ENCODE measurements at regions not wholly inside any gene's neighbourhood (a gene's known extent, or its start where the extent isn't known, plus 50 kb on each side); places are given as distances from the start of the nearest gene placed in this dataset.
"Not testable (repeated sequence)": the region's sequence is repeated elsewhere in the genome, so short reads cannot be mapped to it uniquely, and the experiment has no call there.

- Mint-ChIP-seq H3K4me1 (ENCODE audit: low read depth) (no peaks in the 10 kb centered on the region), H3K4me3 (no peak overlapping the region), H3K36me3 (ENCODE audit: low read depth) (no peaks in the 10 kb centered on the region), H3K27me3 (ENCODE audit: insufficient read depth) (no peaks in the 10 kb centered on the region), H3K27ac (no peak overlapping the region), H3K9me3 (peaks cover 33% of the 10 kb centered on the region)
- intact Hi-C loops (cut with micrococcal nuclease) = no loop called here
- no peak for DNase-seq (ENCODE audit: low spot score)
Measured at GRCh38 chr12:71321130-71321529, 118.5 kb upstream of the LGR5 start.

DNA sequence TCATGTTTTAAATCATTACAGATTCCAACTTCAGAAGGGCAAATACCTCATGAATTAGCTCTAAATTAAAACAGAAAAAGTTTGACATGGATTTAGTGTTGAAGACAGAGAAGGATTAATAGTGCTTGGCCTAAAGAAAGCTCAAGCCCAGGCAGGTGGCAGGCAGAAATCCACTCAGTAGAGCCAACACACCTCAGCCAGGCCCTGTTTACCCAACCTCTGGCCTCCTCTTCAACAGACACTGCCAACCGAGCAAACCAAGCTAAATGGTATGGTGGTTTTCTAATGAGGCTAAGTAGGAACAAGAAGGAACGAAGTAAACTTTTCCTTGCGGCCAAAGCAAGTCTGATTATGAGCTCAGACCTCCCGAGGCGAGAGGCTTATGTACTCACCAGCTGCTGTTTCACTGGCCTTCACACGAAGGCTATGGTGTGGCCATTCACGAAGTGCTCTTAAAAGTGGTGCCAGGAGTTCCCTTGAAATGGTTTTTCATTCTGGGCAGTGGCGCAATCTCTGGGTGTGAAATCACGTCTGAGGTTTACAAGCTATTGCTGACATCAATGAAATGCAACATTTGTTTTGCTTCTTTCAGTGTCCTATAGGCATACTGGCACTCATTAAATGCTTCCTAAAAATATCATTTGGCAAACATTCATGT is 124.1 kb upstream of the LGR5 start:
- Mint-ChIP-seq H3K9me3 (peaks cover 12% of the 10 kb centered on the region), H3K27ac (no peak overlapping the region), H3K36me3 (ENCODE audit: low read depth) (no peaks in the 10 kb centered on the region), H3K4me1 (ENCODE audit: low read depth) (no peaks in the 10 kb centered on the region), H3K4me3 (no peak overlapping the region), H3K27me3 (ENCODE audit: insufficient read depth) (no peaks in the 10 kb centered on the region)
- no peak for DNase-seq (ENCODE audit: low spot score)
- intact Hi-C loops (cut with micrococcal nuclease) = no loop called here

GRCh38 chr12:71312768-71313403 is 126.7 kb upstream of the LGR5 start:
- Mint-ChIP-seq H3K4me1 (ENCODE audit: low read depth) (no peaks in the 10 kb centered on the region), H3K27me3 (ENCODE audit: insufficient read depth) (no peaks in the 10 kb centered on the region), H3K4me3 (no peak overlapping the region), H3K9me3 (peaks cover 4% of the 10 kb centered on the region), H3K27ac (no peak overlapping the region), H3K36me3 (ENCODE audit: low read depth) (no peaks in the 10 kb centered on the region)
- no peak for DNase-seq (ENCODE audit: low spot score)
- intact Hi-C loops (cut with micrococcal nuclease) = no loop called here

DNA sequence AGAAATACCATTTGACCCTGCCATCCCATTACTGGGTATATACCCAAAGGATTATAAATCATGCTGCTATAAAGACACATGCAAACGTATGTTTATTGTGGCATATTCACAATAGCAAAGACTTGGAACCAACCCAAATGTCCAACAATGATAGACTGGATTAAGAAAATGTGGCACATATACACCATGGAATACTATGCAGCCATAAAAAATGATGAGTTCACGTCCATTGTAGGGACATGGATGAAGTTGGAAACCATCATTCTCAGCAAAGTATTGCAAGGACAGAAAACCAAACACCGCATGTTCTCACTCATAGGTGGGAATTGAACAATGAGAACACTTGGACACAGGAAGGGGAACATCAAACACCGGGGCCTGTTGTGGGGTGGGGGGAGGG is 128.0 kb upstream of the LGR5 start:
- H3K27me3 Mint-ChIP-seq (ENCODE audit: insufficient read depth); H3K4me3 Mint-ChIP-seq; H3K27ac Mint-ChIP-seq; H3K9me3 Mint-ChIP-seq; H3K4me1 Mint-ChIP-seq (ENCODE audit: low read depth); H3K36me3 Mint-ChIP-seq (ENCODE audit: low read depth); DNase-seq (ENCODE audit: low spot score); intact Hi-C loops (cut with micrococcal nuclease): not testable (repeated sequence)

- no peak overlapping the region for H3K27ac Mint-ChIP-seq
- H3K4me3 Mint-ChIP-seq = no peak overlapping the region
- no peak for DNase-seq (ENCODE audit: low spot score)
- no peaks in the 10 kb centered on the region for H3K27me3 Mint-ChIP-seq (ENCODE audit: insufficient read depth)
- intact Hi-C loops (cut with micrococcal nuclease) = no loop called here
- no peaks in the 10 kb centered on the region for H3K4me1 Mint-ChIP-seq (ENCODE audit: low read depth)
- no peaks in the 10 kb centered on the region for H3K9me3 Mint-ChIP-seq
- H3K36me3 Mint-ChIP-seq (ENCODE audit: low read depth) = no peaks in the 10 kb centered on the region
Measured at GRCh38 chr12:71306808-71307207, 132.8 kb upstream of the LGR5 start.

GRCh38 chr12:71304306-71304705 is 135.3 kb upstream of the LGR5 start:
- Mint-ChIP-seq H3K36me3 (ENCODE audit: low read depth) (no peaks in the 10 kb centered on the region), H3K9me3 (no peaks in the 10 kb centered on the region), H3K4me1 (ENCODE audit: low read depth) (no peaks in the 10 kb centered on the region), H3K27ac (no peak overlapping the region), H3K27me3 (ENCODE audit: insufficient read depth) (no peaks in the 10 kb centered on the region), H3K4me3 (no peak overlapping the region)
- no peak for DNase-seq (ENCODE audit: low spot score)
- intact Hi-C loops (cut with micrococcal nuclease) = no loop called here

DNA sequence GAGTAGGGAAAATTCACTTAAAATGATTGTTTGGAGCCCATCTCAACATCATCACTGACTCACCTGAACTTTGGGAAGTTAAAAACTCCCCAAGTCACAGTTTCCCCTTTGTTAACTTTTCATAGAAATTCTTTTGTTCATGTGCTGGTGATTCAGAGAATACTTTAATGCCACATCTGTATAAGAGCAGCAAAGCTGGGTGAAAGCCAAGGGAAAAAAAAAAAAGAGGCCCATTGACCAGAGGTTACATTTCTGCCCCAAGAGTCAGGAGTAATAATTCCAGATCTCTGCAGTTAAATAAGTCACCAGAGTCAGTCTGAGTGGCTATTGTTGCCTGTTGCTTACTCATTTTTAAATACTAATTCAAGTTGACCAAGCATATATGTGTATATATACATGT is 136.4 kb upstream of the LGR5 start:
- Mint-ChIP-seq H3K4me1 (ENCODE audit: low read depth) (no peaks in the 10 kb centered on the region), H3K27me3 (ENCODE audit: insufficient read depth) (no peaks in the 10 kb centered on the region), H3K4me3 (no peak overlapping the region), H3K36me3 (ENCODE audit: low read depth) (no peaks in the 10 kb centered on the region), H3K9me3 (no peaks in the 10 kb centered on the region), H3K27ac (no peak overlapping the region)
- no peak for DNase-seq (ENCODE audit: low spot score)
- intact Hi-C loops (cut with micrococcal nuclease) = no loop called here

DNA sequence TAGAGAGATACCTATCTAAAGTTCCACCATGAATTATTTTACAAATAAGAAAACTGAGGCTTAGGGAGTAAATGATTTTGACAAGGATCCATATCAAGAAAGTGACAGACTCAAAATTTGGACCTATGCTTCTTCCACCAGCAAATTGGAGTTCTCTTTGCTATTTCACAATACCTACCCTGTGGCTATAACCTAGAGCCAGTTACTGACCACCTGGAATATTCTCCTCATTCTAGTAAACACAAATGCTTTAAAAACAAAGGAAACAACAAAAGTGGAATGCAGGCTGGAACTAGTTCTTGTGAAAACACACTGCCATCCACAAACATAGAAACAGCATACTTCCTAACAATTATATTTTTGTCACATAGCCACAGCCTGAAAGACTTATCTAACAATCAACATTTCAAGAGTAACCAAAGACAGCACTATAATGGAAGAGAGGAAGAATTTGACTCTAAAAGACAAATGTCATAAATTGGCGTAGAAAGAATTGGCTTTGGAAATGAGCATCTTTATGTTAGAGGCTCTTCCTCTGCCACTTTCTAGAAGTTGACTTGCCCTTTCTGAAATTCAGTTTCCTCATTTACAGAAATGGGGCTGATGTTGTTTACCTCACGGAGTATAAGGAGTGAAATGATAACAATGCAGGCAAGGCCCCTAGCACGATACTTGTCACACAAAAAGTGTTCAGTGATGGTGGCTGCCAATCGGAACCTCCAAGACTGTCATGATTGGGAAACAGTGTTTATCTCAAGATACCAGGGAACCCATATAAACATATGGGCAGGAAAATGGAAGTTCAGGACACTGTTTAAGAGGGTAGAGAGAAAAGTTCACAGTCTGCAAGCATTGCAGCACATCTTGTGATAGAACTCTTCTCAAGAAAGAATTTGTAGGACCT is 138.6 kb upstream of the LGR5 start:
- H3K36me3 Mint-ChIP-seq (ENCODE audit: low read depth) = no peaks in the 10 kb centered on the region
- no peaks in the 10 kb centered on the region for H3K4me1 Mint-ChIP-seq (ENCODE audit: low read depth)
- no peak overlapping the region for H3K27ac Mint-ChIP-seq
- H3K27me3 Mint-ChIP-seq (ENCODE audit: insufficient read depth) = no peaks in the 10 kb centered on the region
- H3K9me3 Mint-ChIP-seq = no peaks in the 10 kb centered on the region
- DNase-seq (ENCODE audit: low spot score) = no peak
- H3K4me3 Mint-ChIP-seq = no peak overlapping the region
- intact Hi-C loops (cut with micrococcal nuclease) = no loop called here

DNA sequence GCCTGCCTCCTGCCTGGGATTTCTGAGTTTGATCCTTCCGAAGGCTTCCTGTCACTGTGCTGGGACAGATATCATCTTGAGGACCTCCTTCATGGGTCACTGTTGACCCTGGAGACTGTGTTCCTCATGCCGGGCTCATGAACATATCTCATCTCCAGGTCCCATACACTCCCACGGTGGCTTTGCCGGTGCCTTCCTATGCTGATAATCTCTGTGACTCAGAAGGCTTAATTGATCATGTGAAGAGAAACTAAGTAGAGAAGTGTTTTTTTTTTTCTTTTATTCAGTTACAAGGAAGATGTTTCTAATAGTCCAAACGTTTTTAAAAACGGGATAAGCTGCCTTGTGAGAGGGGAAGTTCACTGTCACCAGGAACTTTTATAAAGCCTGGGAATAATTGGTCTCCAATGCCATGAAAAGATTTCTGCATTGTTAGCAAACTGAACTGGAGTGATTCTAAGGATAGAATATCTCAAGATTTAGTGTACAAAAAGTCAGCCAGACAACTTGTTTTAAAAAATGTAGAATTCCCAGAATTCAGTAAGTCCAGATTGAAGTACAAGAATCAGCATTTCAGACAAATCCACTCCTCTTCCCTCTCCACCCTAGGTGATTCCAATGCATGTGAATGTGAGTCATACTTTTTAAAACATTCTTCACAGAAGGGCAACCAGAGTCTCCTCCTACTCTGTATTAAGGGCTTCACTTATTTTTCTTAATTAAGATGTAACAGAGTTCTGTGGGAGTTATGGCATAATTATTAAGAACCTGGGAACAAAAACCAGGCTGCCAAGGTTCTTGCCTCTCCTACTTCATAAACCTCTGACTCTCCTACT is 139.8 kb upstream of the LGR5 start:
- no peaks in the 10 kb centered on the region for H3K27me3 Mint-ChIP-seq (ENCODE audit: insufficient read depth)
- no peak overlapping the region for H3K27ac Mint-ChIP-seq
- H3K9me3 Mint-ChIP-seq = no peaks in the 10 kb centered on the region
- intact Hi-C loops (cut with micrococcal nuclease) = no loop called here
- H3K36me3 Mint-ChIP-seq (ENCODE audit: low read depth) = no peaks in the 10 kb centered on the region
- DNase-seq (ENCODE audit: low spot score) = no peak
- no peaks in the 10 kb centered on the region for H3K4me1 Mint-ChIP-seq (ENCODE audit: low read depth)
- no peak overlapping the region for H3K4me3 Mint-ChIP-seq

GRCh38 chr12:71297930-71298329 is 140.1 kb upstream of the TSPAN8 start:
- Mint-ChIP-seq H3K36me3 (ENCODE audit: low read depth) (no peaks in the 10 kb centered on the region), H3K4me3 (no peak overlapping the region), H3K27me3 (ENCODE audit: insufficient read depth) (no peaks in the 10 kb centered on the region), H3K4me1 (ENCODE audit: low read depth) (no peaks in the 10 kb centered on the region), H3K9me3 (no peaks in the 10 kb centered on the region), H3K27ac (no peak overlapping the region)
- DNase-seq (ENCODE audit: low spot score) = no peak
- intact Hi-C loops (cut with micrococcal nuclease) = no loop called here

DNA sequence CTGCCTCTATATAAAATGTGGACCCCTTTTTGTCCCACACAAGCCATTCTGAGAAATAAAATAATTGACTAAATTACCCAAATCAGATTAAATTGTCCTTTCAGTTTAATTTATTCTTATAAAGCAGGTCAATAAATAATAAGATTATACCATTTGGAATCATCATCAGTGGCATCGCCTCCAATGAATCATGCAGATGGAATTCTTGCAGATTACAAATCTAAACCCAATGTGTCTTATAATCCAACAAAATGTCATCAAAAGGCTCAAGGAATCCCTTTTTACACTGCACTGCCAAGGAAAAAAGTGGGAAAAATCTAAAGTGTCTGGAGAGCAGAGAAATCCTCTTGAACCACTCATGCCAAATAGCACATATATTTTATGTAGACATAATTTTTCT is 138.2 kb upstream of the TSPAN8 start:
- H3K27me3 Mint-ChIP-seq (ENCODE audit: insufficient read depth) = no peaks in the 10 kb centered on the region
- H3K4me1 Mint-ChIP-seq (ENCODE audit: low read depth) = no peaks in the 10 kb centered on the region
- no peak for DNase-seq (ENCODE audit: low spot score)
- H3K27ac Mint-ChIP-seq = no peak overlapping the region
- intact Hi-C loops (cut with micrococcal nuclease) = no loop called here
- peaks cover 5% of the 10 kb centered on the region for H3K9me3 Mint-ChIP-seq
- H3K36me3 Mint-ChIP-seq (ENCODE audit: low read depth) = peaks cover 2% of the 10 kb centered on the region
- no peak overlapping the region for H3K4me3 Mint-ChIP-seq

- Mint-ChIP-seq H3K27ac (no peak overlapping the region), H3K36me3 (ENCODE audit: low read depth) (peaks cover 2% of the 10 kb centered on the region), H3K4me3 (no peak overlapping the region), H3K9me3 (peaks cover 5% of the 10 kb centered on the region), H3K4me1 (ENCODE audit: low read depth) (no peaks in the 10 kb centered on the region), H3K27me3 (ENCODE audit: insufficient read depth) (no peaks in the 10 kb centered on the region)
- no peak for DNase-seq (ENCODE audit: low spot score)
- intact Hi-C loops (cut with micrococcal nuclease) = no loop called here
Measured at GRCh38 chr12:71291746-71292145, 133.9 kb upstream of the TSPAN8 start.
